Osteocyte (in vitro differentiated cells): ENCODE measurements at regions not wholly inside any gene's neighbourhood (a gene's known extent, or its start where the extent isn't known, plus 50 kb on each side); places are given as distances from the start of the nearest gene placed in this dataset.

Experiments
- DNase-seq: peaks from one replicate; pipeline ENCODE4 v3.0.0; 2021; ENCODE audit warnings: mixed read lengths; ENCODE audit not compliant: unreplicated experiment; ENCODE audit errors: extremely low spot score
- H3K27ac Mint-ChIP-seq: one replicate; pipeline ENCODE4 v1.8.0; 2021; ENCODE audit warnings: mild to moderate bottlenecking, mixed read lengths; ENCODE audit not compliant: unreplicated experiment
- H3K27me3 Mint-ChIP-seq: one replicate; pipeline ENCODE4 v1.8.0; 2021; ENCODE audit warnings: mixed read lengths; ENCODE audit not compliant: unreplicated experiment
- H3K36me3 Mint-ChIP-seq: one replicate; pipeline ENCODE4 v1.8.0; 2021; ENCODE audit warnings: mixed read lengths; ENCODE audit not compliant: unreplicated experiment
- H3K4me1 Mint-ChIP-seq: one replicate; pipeline ENCODE4 v1.8.0; 2021; ENCODE audit warnings: mixed read lengths; ENCODE audit not compliant: unreplicated experiment
- H3K4me3 Mint-ChIP-seq: one replicate; pipeline ENCODE4 v1.8.0; 2021; ENCODE audit warnings: mild to moderate bottlenecking, moderate library complexity, mixed read lengths; ENCODE audit not compliant: unreplicated experiment
- H3K9me3 Mint-ChIP-seq: one replicate; pipeline ENCODE4 v1.8.0; 2021; ENCODE audit warnings: mixed read lengths; ENCODE audit not compliant: unreplicated experiment
- TF ChIP-seq, protein P1 (sequence below): fragments of 200-600 bp; sonication (generic); IDR thresholded peaks from 2 replicates; pipeline ENCODE4 v1.5.0; 2021; ENCODE audit warnings: antibody characterized with exemption, mild to moderate bottlenecking, moderate library complexity

DNA sequence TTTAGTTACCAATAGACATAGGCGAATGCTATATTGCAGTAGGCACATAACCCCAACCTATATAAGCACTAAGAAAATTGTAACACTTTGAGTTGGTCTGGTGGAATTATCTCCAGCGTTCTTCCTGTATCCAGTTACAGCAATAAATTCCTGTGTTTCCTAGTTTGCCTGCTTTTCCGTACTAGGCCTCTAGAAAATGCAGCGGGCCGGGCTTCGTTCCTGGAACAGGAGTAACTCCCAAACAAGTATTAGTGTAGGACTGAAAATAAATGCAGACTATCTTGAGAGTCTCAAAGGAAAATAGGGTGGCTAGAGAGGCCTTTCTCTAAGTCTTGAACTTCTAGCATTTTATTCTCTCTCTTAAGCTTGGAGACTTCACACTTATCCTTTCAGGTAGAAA lies 159.8 kb downstream of the OR13H1 start:
- Mint-ChIP-seq H3K9me3 (peaks cover 18% of the 10 kb centered on the region), H3K27ac (no peak overlapping the region), H3K27me3 (no peaks in the 10 kb centered on the region), H3K4me1 (no peaks in the 10 kb centered on the region), H3K4me3 (no peak overlapping the region), H3K36me3 (peaks cover 2% of the 10 kb centered on the region)
- DNase-seq, result no peak
- TF ChIP-seq, protein P1, sequence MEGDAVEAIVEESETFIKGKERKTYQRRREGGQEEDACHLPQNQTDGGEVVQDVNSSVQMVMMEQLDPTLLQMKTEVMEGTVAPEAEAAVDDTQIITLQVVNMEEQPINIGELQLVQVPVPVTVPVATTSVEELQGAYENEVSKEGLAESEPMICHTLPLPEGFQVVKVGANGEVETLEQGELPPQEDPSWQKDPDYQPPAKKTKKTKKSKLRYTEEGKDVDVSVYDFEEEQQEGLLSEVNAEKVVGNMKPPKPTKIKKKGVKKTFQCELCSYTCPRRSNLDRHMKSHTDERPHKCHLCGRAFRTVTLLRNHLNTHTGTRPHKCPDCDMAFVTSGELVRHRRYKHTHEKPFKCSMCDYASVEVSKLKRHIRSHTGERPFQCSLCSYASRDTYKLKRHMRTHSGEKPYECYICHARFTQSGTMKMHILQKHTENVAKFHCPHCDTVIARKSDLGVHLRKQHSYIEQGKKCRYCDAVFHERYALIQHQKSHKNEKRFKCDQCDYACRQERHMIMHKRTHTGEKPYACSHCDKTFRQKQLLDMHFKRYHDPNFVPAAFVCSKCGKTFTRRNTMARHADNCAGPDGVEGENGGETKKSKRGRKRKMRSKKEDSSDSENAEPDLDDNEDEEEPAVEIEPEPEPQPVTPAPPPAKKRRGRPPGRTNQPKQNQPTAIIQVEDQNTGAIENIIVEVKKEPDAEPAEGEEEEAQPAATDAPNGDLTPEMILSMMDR, result no peak

DNA sequence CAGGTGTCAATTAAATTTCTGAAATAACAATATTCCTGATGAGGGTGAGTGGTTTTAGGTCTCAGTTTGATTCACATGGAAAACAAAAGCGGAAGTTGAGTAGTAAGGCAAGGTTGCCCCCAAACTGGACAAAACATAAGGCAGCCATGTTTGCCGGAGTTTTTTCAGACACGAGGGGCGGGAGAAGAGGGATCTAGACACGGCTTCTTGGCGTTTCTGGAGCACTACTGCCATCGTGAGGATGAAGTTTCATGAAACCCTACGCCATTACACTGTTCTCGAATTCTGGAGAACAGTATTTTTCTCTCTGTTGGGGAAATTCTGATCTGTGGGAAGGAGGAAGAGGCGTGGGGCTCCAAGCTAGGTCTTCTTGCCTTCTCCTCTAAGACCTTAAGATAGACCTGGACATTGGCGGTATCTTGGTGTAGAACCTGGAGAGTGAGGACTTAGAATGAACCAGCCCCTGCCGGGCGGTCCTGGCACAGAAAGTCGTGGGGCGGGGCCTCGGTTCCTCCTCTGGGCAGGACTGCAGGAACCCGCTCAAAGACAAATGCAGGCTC lies 160.3 kb downstream of the OR13H1 start:
- Mint-ChIP-seq H3K4me3 (no peak overlapping the region), H3K36me3 (peaks cover 2% of the 10 kb centered on the region)

DNA sequence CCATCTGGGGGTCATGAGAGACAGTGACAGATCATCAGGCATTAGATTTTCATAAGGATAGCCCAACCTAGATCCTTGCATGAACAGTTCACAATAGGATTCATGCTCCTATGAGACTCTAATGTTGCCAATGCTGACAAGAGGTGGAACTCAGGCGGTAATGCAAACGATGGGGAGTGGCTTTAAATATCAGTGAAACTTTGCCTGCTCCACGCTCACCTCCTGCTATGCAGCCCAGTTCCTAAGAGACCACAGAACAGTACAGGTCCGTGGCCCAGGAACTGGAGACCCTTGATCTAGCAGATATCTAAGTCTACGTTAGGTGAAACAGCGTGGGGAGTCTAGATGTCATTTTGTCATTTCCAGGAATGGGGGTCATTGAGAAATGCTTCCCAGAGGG lies 165.7 kb downstream of the OR13H1 start:
- Mint-ChIP-seq H3K4me1 (no peaks in the 10 kb centered on the region), H3K4me3 (no peak overlapping the region), H3K9me3 (peaks cover 16% of the 10 kb centered on the region), H3K27ac (no peak overlapping the region), H3K36me3 (peaks cover 2% of the 10 kb centered on the region), H3K27me3 (no peaks in the 10 kb centered on the region)
- DNase-seq, result no peak
- TF ChIP-seq, protein P1, result no peak

More for the DNA sequence above, 160.3 kb downstream of the OR13H1 start:
- DNase-seq, result no peak
- no peaks in the 10 kb centered on the region for H3K27me3 Mint-ChIP-seq
- no peak overlapping the region for H3K27ac Mint-ChIP-seq
- TF ChIP-seq, protein P1, result no peak
- peaks cover 18% of the 10 kb centered on the region for H3K9me3 Mint-ChIP-seq
- no peaks in the 10 kb centered on the region for H3K4me1 Mint-ChIP-seq

DNA sequence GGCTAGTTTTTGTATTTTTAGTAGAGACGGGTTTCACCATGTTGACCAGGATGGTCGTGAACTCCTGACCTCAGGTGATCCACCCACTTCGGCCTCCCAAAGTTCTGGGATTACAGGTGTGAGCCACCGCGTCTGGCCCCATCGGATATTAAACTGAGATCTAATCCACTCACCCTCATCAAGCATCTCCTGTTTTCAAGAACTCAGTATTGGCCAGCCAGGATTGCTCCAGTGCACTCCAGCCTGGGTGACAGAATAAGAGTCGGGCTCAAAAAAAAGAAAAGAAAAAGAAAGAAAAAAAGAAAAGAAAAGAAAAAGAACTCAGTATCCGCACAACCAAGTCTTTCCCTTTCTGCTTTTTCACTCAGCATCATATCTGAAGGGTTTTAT lies 167.6 kb downstream of the OR13H1 start:
- Mint-ChIP-seq H3K27me3 (no peaks in the 10 kb centered on the region), H3K9me3 (peaks cover 4% of the 10 kb centered on the region), H3K4me1 (no peaks in the 10 kb centered on the region), H3K4me3 (no peak overlapping the region), H3K27ac (no peak overlapping the region), H3K36me3 (no peaks in the 10 kb centered on the region)
- no peak for DNase-seq
- TF ChIP-seq, protein P1, result no peak

DNA sequence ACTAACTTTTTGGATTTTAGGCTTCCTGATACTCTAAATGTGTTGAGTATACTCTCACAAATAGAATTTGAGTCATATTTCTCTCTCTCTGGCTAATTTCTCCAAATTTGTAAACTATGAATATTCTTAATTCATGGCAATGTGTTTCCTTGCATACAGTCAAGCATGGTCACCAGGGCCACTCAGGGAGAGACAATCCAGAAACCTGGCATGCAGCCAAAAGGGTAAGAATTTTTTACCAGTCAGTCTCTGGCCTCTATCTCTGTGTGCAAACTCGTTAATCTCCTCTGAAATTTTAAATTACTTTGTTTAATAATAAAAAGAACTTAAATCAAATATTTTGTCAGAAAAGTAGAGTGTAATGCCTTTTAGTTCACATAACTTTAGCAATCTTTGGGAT lies 179.8 kb downstream of the OR13H1 start:
- peak; percentile 3 for DNase-seq
- Mint-ChIP-seq H3K27me3 (no peaks in the 10 kb centered on the region), H3K36me3 (no peaks in the 10 kb centered on the region), H3K4me1 (no peaks in the 10 kb centered on the region), H3K27ac (no peak overlapping the region), H3K9me3 (peaks cover 17% of the 10 kb centered on the region), H3K4me3 (no peak overlapping the region)
- TF ChIP-seq, protein P1, result no peak
